HCT116 (cell line): ENCODE measurements at regions not wholly inside any gene's neighbourhood (a gene's known extent, or its start where the extent isn't known, plus 50 kb on each side); places are given as distances from the start of the nearest gene placed in this dataset.

Experiments
- ATF3 ChIP-seq: IDR thresholded peaks from 2 replicates; pipeline ENCODE4 v1.6.1; 2012
- CTCF ChIP-seq, 3 experiments: fragments of 200-600 bp in 1 of 3; sonication (generic) in 1 of 3; IDR thresholded peaks in 2 of 3; conservative IDR thresholded peaks in 1 of 3; 2 replicates each; pipeline ENCODE4 v1.5.1; 2012 to 2017; ENCODE audit warnings: low read depth in 2 of 3, low read length in 2 of 3, antibody characterized with exemption in 1 of 3, borderline replicate concordance in 1 of 3, control low read depth in 1 of 3, mild to moderate bottlenecking in 1 of 3, mixed read lengths in 1 of 3, mixed run types in 1 of 3, moderate library complexity in 1 of 3; ENCODE audit not compliant: insufficient read depth in 1 of 3
- EZH2 ChIP-seq: fragments of 200-600 bp; sonication (generic); IDR thresholded peaks from 2 replicates; pipeline ENCODE4 v1.6.1; 2017; ENCODE audit warnings: antibody characterized with exemption, mixed run types
- POLR2A ChIP-seq: IDR thresholded peaks from 2 replicates; pipeline ENCODE4 v1.7.0; 2011; ENCODE audit warnings: borderline replicate concordance; ENCODE audit not compliant: insufficient read depth, insufficient read length; ENCODE audit errors: extremely low read depth
- SP1 ChIP-seq: IDR thresholded peaks from 2 replicates; pipeline ENCODE4 v1.6.1; 2012; ENCODE audit warnings: low read depth

- TF ChIP-seq CTCF (IDR thresholded peaks at IDR 0.05 in 2 of 3, conservative IDR thresholded peaks at IDR 0.05 in 1 of 3; ENCODE audit: borderline replicate concordance in 1 of 3, insufficient read depth in 1 of 3, low read depth in 2 of 3, low read length in 2 of 3) (no peak), SP1 (no peak), EZH2 (no peak), POLR2A (no peak), ATF3 (no peak)
Observed at GRCh38 chr12:113645603-113646002, 173.9 kb upstream of the LHX5 start.
